Chondrocyte (in vitro differentiated cells): ENCODE measurements at regions not wholly inside any gene's neighbourhood (a gene's known extent, or its start where the extent isn't known, plus 50 kb on each side); places are given as distances from the start of the nearest gene placed in this dataset.

Experiments used
- DNase-seq: peaks from one replicate; pipeline ENCODE4 v3.0.0; 2021; ENCODE audit warnings: mixed read lengths, low spot score
- H3K27ac Mint-ChIP-seq: one replicate; pipeline ENCODE4 v1.8.0; 2021; ENCODE audit warnings: mild to moderate bottlenecking, moderate library complexity, mixed read lengths; ENCODE audit not compliant: unreplicated experiment
- H3K27me3 Mint-ChIP-seq: 2 replicates; pipeline ENCODE4 v1.8.0; 2021; ENCODE audit warnings: low read depth, mixed read lengths
- H3K36me3 Mint-ChIP-seq: 2 replicates; pipeline ENCODE4 v1.8.0; 2021; ENCODE audit warnings: low read depth, mixed read lengths
- H3K4me1 Mint-ChIP-seq: 2 replicates; pipeline ENCODE4 v1.8.0; 2021; ENCODE audit warnings: low read depth, mild to moderate bottlenecking, mixed read lengths
- H3K4me3 Mint-ChIP-seq: one replicate; pipeline ENCODE4 v1.8.0; 2021; ENCODE audit warnings: mild to moderate bottlenecking, moderate library complexity, mixed read lengths; ENCODE audit not compliant: unreplicated experiment
- H3K9me3 Mint-ChIP-seq: 2 replicates; pipeline ENCODE4 v1.8.0; 2021; ENCODE audit warnings: low read depth, mixed read lengths
- CTCF ChIP-seq: fragments of 200-600 bp; sonication (generic); IDR thresholded peaks from 2 replicates; pipeline ENCODE4 v1.5.0; 2021; ENCODE audit warnings: antibody characterized with exemption, mild to moderate bottlenecking, moderate library complexity

GRCh38 chr4:136985683-136986082 lies 546.6 kb downstream of the PCDH18 start:
- no peaks in the 10 kb centered on the region for H3K27me3 Mint-ChIP-seq
- peaks cover 10% of the 10 kb centered on the region for H3K9me3 Mint-ChIP-seq
- H3K4me3 Mint-ChIP-seq = no peak overlapping the region

GRCh38 chr4:136967069-136967468 lies 565.2 kb downstream of the PCDH18 start:
- Mint-ChIP-seq H3K27me3 (no peaks in the 10 kb centered on the region), H3K9me3 (no peaks in the 10 kb centered on the region), H3K36me3 (no peaks in the 10 kb centered on the region), H3K27ac (no peak overlapping the region), H3K4me1 (no peaks in the 10 kb centered on the region), H3K4me3 (no peak overlapping the region)
- no peak for TF ChIP-seq CTCF
- DNase-seq = no peak

More at GRCh38 chr4:136985683-136986082, 546.6 kb downstream of the PCDH18 start:
- Mint-ChIP-seq H3K27ac (no peak overlapping the region), H3K4me1 (peaks cover 9% of the 10 kb centered on the region), H3K36me3 (peaks cover 2% of the 10 kb centered on the region)
- TF ChIP-seq CTCF = no peak
- DNase-seq = no peak

- no peak for DNase-seq
- no peaks in the 10 kb centered on the region for H3K4me1 Mint-ChIP-seq
- no peak for TF ChIP-seq CTCF
- no peaks in the 10 kb centered on the region for H3K36me3 Mint-ChIP-seq
- no peak overlapping the region for H3K27ac Mint-ChIP-seq
- H3K4me3 Mint-ChIP-seq = no peak overlapping the region
- no peaks in the 10 kb centered on the region for H3K9me3 Mint-ChIP-seq
- H3K27me3 Mint-ChIP-seq = no peaks in the 10 kb centered on the region
These were observed 566.8 kb downstream of the PCDH18 start for GRCh38 chr4:136965478-136965877.

GRCh38 chr4:136962868-136963267 lies 569.4 kb downstream of the PCDH18 start:
- Mint-ChIP-seq H3K4me3 (no peak overlapping the region), H3K27ac (no peak overlapping the region), H3K36me3 (no peaks in the 10 kb centered on the region), H3K4me1 (no peaks in the 10 kb centered on the region), H3K27me3 (no peaks in the 10 kb centered on the region), H3K9me3 (no peaks in the 10 kb centered on the region)
- no peak for TF ChIP-seq CTCF
- DNase-seq = no peak

- H3K36me3 Mint-ChIP-seq = no peaks in the 10 kb centered on the region
- no peaks in the 10 kb centered on the region for H3K27me3 Mint-ChIP-seq
- H3K4me1 Mint-ChIP-seq = no peaks in the 10 kb centered on the region
- DNase-seq = no peak
- peaks cover 4% of the 10 kb centered on the region for H3K9me3 Mint-ChIP-seq
- H3K27ac Mint-ChIP-seq = no peak overlapping the region
- no peak for TF ChIP-seq CTCF
- H3K4me3 Mint-ChIP-seq = no peak overlapping the region
These were observed 585.9 kb downstream of the PCDH18 start for GRCh38 chr4:136946307-136946907.
